ENCODE measurements at regions not wholly inside any gene's neighbourhood (a gene's known extent, or its start where the extent isn't known, plus 50 kb on each side); places are given as distances from the start of the nearest gene placed in this dataset.

GRCh38 chr21:35677298-35677841 lies 383.0 kb downstream of the SETD4 start:
- TF ChIP-seq POLR2A (IDR thresholded peaks at IDR 0.05), result no peak
- TF ChIP-seq CTCF (IDR thresholded peaks at IDR 0.05 in 8 of 11, conservative IDR thresholded peaks at IDR 0.05 in 3 of 11), result no peak

Data from spleen (tissue), 7 donors.